HCT116 (cell line): ENCODE measurements at regions not wholly inside any gene's neighbourhood (a gene's known extent, or its start where the extent isn't known, plus 50 kb on each side); places are given as distances from the start of the nearest gene placed in this dataset.

ENCODE experiments used
- ATAC-seq: fragments of 200-7000 bp; cut with Tn5 transposase; 2 replicates; pipeline ENCODE4 v1.9.1; 2020; ENCODE audit warnings: mild to moderate bottlenecking, moderate library complexity
- BruUV-seq: library from RNA; stranded (reverse); fragments of 400-500 nt; replicated peaks from 2 replicates; lab custom pipeline; 2021; lab: Mats Ljungman, UMichigan
- CTCF ChIA-PET: fragments of 300-600 bp; sonication (Branson Sonifier 250); formaldehyde crosslinking; loops from one replicate; lab custom pipeline; 2021; ENCODE audit warnings: antibody characterized with exemption; lab: Charles Lee
- POLR2A ChIA-PET: fragments of 300-600, 350-600 bp; sonication (Branson Sonifier 250); formaldehyde crosslinking; loops from one replicate; lab custom pipeline; 2021; ENCODE audit warnings: antibody characterized with exemption; lab: Charles Lee
- RAD21 ChIA-PET, 2 experiments: fragments of 300-600 bp; sonication (Branson Sonifier 250); formaldehyde crosslinking; loops; one replicate each; lab custom pipeline; 2023; ENCODE audit warnings: low total read pairs in 2 of 2; ENCODE audit not compliant: uncharacterized antibody in 2 of 2, unreplicated experiment in 2 of 2, low non-redundant PET in 1 of 2; lab: Charles Lee
- DNase-seq: peaks from one replicate; pipeline ENCODE4 v3.0.0-alpha.2; 2010; ENCODE audit warnings: low read depth, low spot score
- H2AFZ ChIP-seq: fragments of 200-600 bp; shearing (Covaris generic), sonication (generic); 2 replicates; pipeline ENCODE4 v1.6.1; 2017; ENCODE audit warnings: low read depth, mixed run types, mixed read lengths, antibody characterized with exemption, low read length; ENCODE audit not compliant: poor library complexity, severe bottlenecking
- H3K27ac ChIP-seq: 2 replicates; pipeline ENCODE4 v1.5.1; 2012; ENCODE audit warnings: low read depth, low read length
- H3K27me3 ChIP-seq: fragments of 200-600 bp; sonication (generic); 2 replicates; pipeline ENCODE4 v1.6.1; 2016; ENCODE audit warnings: mixed run types, low read length, mixed read lengths; ENCODE audit not compliant: insufficient read depth
- H3K36me3 ChIP-seq, 2 experiments: fragments of 200-500 bp in 1 of 2; fragments of 200-600 bp in 1 of 2; sonication (Bioruptor generic) in 1 of 2; sonication (generic) in 1 of 2; 2 replicates each; pipeline versions ENCODE4 v1.5.1 to v1.6.1; 2014 to 2016; ENCODE audit warnings: low read length in 2 of 2, inconsistent platforms in 1 of 2, mixed read lengths in 1 of 2, mixed run types in 1 of 2; ENCODE audit not compliant: insufficient read depth in 2 of 2, control insufficient read depth in 1 of 2
- H3K4me1 ChIP-seq, 2 experiments: fragments of 200-600 bp in 1 of 2; sonication (generic) in 1 of 2; 2 replicates each; pipeline versions ENCODE4 v1.5.1 to v1.6.1; 2012 to 2017; ENCODE audit warnings: low read length in 2 of 2, inconsistent platforms in 1 of 2, mild to moderate bottlenecking in 1 of 2, mixed read lengths in 1 of 2, mixed run types in 1 of 2, moderate library complexity in 1 of 2; ENCODE audit not compliant: insufficient read depth in 2 of 2, control insufficient read depth in 1 of 2
- H3K4me2 ChIP-seq: fragments of 200-600 bp; sonication (generic); 2 replicates; pipeline ENCODE4 v1.6.1; 2017; ENCODE audit warnings: mixed run types, low read length, mixed read lengths
- H3K4me3 ChIP-seq, 2 experiments: fragments of 200-600 bp in 1 of 2; sonication (generic) in 1 of 2; replicated peaks in 1 of 2; 2 replicates each; pipeline ENCODE4 v1.5.1; 2011 to 2016; ENCODE audit warnings: low read length in 2 of 2, control low read depth in 1 of 2, low read depth in 1 of 2, mild to moderate bottlenecking in 1 of 2, mixed read lengths in 1 of 2, mixed run types in 1 of 2
- H3K79me2 ChIP-seq: fragments of 200-600 bp; sonication (generic); 2 replicates; pipeline ENCODE4 v1.6.1; 2017; ENCODE audit warnings: mild to moderate bottlenecking, mixed run types, low read length, moderate library complexity, mixed read lengths; ENCODE audit not compliant: insufficient read depth
- H3K9ac ChIP-seq: fragments of 200-600 bp; sonication (generic); 2 replicates; pipeline ENCODE4 v1.6.1; 2016; ENCODE audit warnings: low read length, mixed read lengths
- H3K9me2 ChIP-seq: fragments of 200-600 bp; sonication (generic), shearing (Covaris generic); 2 replicates; pipeline ENCODE4 v1.6.1; 2017; ENCODE audit warnings: mixed run types, mild to moderate bottlenecking, moderate library complexity; ENCODE audit not compliant: insufficient read depth
- H3K9me3 ChIP-seq, 2 experiments: fragments of 200-500 bp in 1 of 2; fragments of 200-600 bp in 1 of 2; sonication (Bioruptor generic) in 1 of 2; sonication (generic) in 1 of 2; 2 replicates each; pipeline ENCODE4 v1.6.1; 2014 to 2017; ENCODE audit warnings: low read length in 2 of 2, mixed read lengths in 2 of 2, inconsistent platforms in 1 of 2, low read depth in 1 of 2, mild to moderate bottlenecking in 1 of 2, mixed run types in 1 of 2, moderate library complexity in 1 of 2; ENCODE audit not compliant: control insufficient read depth in 1 of 2, insufficient read depth in 1 of 2
- H4K20me1 ChIP-seq: fragments of 200-600 bp; sonication (generic), shearing (Covaris generic); 2 replicates; pipeline ENCODE4 v1.6.1; 2017; ENCODE audit warnings: mixed run types, mild to moderate bottlenecking, moderate library complexity; ENCODE audit not compliant: insufficient read depth
- CBX3 ChIP-seq: IDR thresholded peaks from 2 replicates; pipeline ENCODE4 v1.6.1; 2012; ENCODE audit warnings: low read depth
- CEBPB ChIP-seq: IDR thresholded peaks from 2 replicates; pipeline ENCODE4 v1.6.1; 2012; ENCODE audit warnings: low read depth
- EGR1 ChIP-seq: IDR thresholded peaks from 2 replicates; pipeline ENCODE4 v1.6.1; 2012; ENCODE audit warnings: low read depth
- ELF1 ChIP-seq: IDR thresholded peaks from 2 replicates; pipeline ENCODE4 v1.6.1; 2012; ENCODE audit warnings: low read depth, borderline replicate concordance
- EZH2phosphoT487 ChIP-seq: fragments of 200-600 bp; IDR thresholded peaks from 2 replicates; pipeline ENCODE4 v1.6.1; 2018; ENCODE audit warnings: antibody characterized with exemption, borderline replicate concordance
- JUND ChIP-seq: IDR thresholded peaks from 2 replicates; pipeline ENCODE4 v1.6.1; 2012
- POLR2A ChIP-seq: IDR thresholded peaks from 2 replicates; pipeline ENCODE4 v1.7.0; 2011; ENCODE audit warnings: borderline replicate concordance; ENCODE audit not compliant: insufficient read depth, insufficient read length; ENCODE audit errors: extremely low read depth
- POLR2AphosphoS5 ChIP-seq: IDR thresholded peaks from 2 replicates; pipeline ENCODE4 v1.6.1; 2011; ENCODE audit warnings: mild to moderate bottlenecking, low read depth, low read length, moderate library complexity
- ZNF274 ChIP-seq: fragments of 200-500 bp; sonication (Bioruptor generic); IDR thresholded peaks from 2 replicates; pipeline ENCODE4 v1.6.1; 2014; ENCODE audit warnings: mild to moderate bottlenecking, low read depth, low read length, inconsistent platforms
- intact Hi-C: fragments of 100-400 bp; cut with micrococcal nuclease; formaldehyde crosslinking; loops from 2 replicates; pipeline ENCODE4 v1.10.0; 2022
- TF ChIP-seq, protein P1 (sequence below), 3 experiments: fragments of 200-600 bp in 1 of 3; sonication (generic) in 1 of 3; IDR thresholded peaks in 2 of 3; conservative IDR thresholded peaks in 1 of 3; 2 replicates each; pipeline ENCODE4 v1.5.1; 2012 to 2017; ENCODE audit warnings: low read depth in 2 of 3, low read length in 2 of 3, antibody characterized with exemption in 1 of 3, borderline replicate concordance in 1 of 3, control low read depth in 1 of 3, mild to moderate bottlenecking in 1 of 3, mixed read lengths in 1 of 3, mixed run types in 1 of 3, moderate library complexity in 1 of 3; ENCODE audit not compliant: insufficient read depth in 1 of 3
- TF ChIP-seq, protein P2 (sequence below): IDR thresholded peaks from 2 replicates; pipeline ENCODE4 v1.6.1; 2012; ENCODE audit warnings: low read depth

DNA sequence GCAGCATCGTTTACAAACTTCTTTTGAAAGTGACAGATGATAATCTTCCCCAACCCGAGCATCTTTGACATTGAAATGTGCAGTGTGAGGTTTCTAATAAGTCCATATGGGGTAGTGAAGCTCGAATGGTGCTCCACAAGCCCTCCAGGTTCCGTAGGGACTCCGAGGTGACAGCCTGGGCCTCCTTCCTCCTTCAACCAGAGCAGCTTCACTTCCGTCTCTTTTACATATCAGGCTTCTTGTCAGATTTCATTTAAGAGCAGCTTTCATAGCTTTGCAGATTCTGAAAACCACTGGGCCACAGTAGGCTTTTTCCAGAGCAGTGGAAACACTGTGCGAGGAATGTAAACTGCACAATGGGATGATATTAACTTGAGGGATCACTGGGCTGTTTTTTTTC is 103.6 kb upstream of the CPM start (continued):
- TF ChIP-seq, protein P1, sequence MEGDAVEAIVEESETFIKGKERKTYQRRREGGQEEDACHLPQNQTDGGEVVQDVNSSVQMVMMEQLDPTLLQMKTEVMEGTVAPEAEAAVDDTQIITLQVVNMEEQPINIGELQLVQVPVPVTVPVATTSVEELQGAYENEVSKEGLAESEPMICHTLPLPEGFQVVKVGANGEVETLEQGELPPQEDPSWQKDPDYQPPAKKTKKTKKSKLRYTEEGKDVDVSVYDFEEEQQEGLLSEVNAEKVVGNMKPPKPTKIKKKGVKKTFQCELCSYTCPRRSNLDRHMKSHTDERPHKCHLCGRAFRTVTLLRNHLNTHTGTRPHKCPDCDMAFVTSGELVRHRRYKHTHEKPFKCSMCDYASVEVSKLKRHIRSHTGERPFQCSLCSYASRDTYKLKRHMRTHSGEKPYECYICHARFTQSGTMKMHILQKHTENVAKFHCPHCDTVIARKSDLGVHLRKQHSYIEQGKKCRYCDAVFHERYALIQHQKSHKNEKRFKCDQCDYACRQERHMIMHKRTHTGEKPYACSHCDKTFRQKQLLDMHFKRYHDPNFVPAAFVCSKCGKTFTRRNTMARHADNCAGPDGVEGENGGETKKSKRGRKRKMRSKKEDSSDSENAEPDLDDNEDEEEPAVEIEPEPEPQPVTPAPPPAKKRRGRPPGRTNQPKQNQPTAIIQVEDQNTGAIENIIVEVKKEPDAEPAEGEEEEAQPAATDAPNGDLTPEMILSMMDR (IDR thresholded peaks at IDR 0.05 in 2 of 3, conservative IDR thresholded peaks at IDR 0.05 in 1 of 3; ENCODE audit: borderline replicate concordance in 1 of 3, insufficient read depth in 1 of 3, low read depth in 2 of 3, low read length in 2 of 3) = no peak
- TF ChIP-seq CEBPB = no peak
- TF ChIP-seq POLR2AphosphoS5 = no peak

DNA sequence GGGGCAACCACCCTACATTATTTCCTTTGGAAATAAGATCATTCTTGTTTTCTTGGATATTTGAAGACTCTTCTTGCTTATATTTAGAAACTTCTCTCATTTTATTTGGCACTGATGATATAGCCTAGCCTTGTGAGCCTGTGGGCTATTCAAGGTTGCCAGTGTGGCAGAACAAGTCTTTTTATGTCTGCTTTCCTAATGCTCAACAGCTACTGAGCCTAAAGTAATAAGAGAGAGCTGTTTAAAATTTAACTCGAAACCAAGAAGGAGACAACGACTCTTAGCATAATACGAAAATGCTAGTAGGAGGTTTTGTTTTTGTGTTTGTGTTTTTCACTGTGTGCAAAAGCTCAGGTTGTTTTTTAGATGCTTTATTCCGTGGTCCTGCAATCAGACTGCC is 104.0 kb upstream of the CPM start:
- H2AFZ ChIP-seq = no peak overlapping the region
- H3K27ac ChIP-seq = no peak overlapping the region
- no peaks in the 10 kb centered on the region for H3K79me2 ChIP-seq
- no TSS peak for BruUV-seq
- CTCF ChIA-PET = no interaction called here
- H3K4me1 ChIP-seq = no peaks in the 10 kb centered on the region
- no peaks in the 10 kb centered on the region for H3K36me3 ChIP-seq
- H3K4me2 ChIP-seq = no peak overlapping the region
- H3K9ac ChIP-seq = no peak overlapping the region
- no peaks in the 10 kb centered on the region for H4K20me1 ChIP-seq
- intact Hi-C loops = no loop called here
- POLR2A ChIA-PET = no interaction called here
- no peaks in the 10 kb centered on the region for H3K27me3 ChIP-seq
- H3K4me3 ChIP-seq = no peak overlapping the region
- no peak for TF ChIP-seq EZH2phosphoT487
- ATAC-seq (no peak), DNase-seq (no peak)
- RAD21 ChIA-PET = no interaction called here
- no peaks in the 10 kb centered on the region for H3K9me2 ChIP-seq
- H3K9me3 ChIP-seq = no peaks in the 10 kb centered on the region

DNA sequence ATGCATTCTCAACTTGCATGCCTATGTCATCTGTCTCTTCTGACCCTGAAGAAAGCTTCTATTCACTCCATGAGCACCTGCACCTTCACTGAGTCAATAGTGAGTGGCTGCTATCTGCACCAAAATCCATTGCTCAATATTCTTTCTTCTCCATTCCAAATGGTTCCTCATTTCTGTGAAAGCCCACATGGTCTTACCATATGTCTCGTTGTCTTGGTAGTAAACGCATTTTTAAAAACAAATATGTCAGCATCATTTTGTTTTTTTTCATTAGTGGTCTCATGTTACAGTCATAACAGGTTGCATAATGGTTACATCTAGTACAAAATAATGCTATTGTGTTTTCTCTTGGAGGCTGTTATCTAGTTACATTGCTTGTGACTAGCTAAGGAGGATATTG is 106.9 kb upstream of the CPM start:
- Histone ChIP-seq H3K27ac (no peak overlapping the region), H4K20me1 (no peaks in the 10 kb centered on the region), H2AFZ (no peak overlapping the region), H3K79me2 (no peaks in the 10 kb centered on the region), H3K9me2 (no peaks in the 10 kb centered on the region), H3K4me2 (no peak overlapping the region), H3K9ac (no peak overlapping the region), H3K36me3 (no peaks in the 10 kb centered on the region), H3K4me3 (no peak overlapping the region), H3K27me3 (no peaks in the 10 kb centered on the region), H3K9me3 (no peaks in the 10 kb centered on the region), H3K4me1 (peaks cover 0 to 6% of the 10 kb centered on the region in 2 experiments; a peak in 1 of 4 replicates)
- ATAC-seq = no peak
- CTCF ChIA-PET = no interaction called here
- RAD21 ChIA-PET = no interaction called here
- BruUV-seq = no TSS peak
- intact Hi-C loops = no loop called here
- no peak for DNase-seq
- POLR2A ChIA-PET = no interaction called here
- TF ChIP-seq POLR2AphosphoS5 (no peak), CBX3 (no peak), EGR1 (no peak), ZNF274 (no peak), JUND (no peak), ELF1 (no peak), POLR2A (no peak)
- TF ChIP-seq, protein P2, sequence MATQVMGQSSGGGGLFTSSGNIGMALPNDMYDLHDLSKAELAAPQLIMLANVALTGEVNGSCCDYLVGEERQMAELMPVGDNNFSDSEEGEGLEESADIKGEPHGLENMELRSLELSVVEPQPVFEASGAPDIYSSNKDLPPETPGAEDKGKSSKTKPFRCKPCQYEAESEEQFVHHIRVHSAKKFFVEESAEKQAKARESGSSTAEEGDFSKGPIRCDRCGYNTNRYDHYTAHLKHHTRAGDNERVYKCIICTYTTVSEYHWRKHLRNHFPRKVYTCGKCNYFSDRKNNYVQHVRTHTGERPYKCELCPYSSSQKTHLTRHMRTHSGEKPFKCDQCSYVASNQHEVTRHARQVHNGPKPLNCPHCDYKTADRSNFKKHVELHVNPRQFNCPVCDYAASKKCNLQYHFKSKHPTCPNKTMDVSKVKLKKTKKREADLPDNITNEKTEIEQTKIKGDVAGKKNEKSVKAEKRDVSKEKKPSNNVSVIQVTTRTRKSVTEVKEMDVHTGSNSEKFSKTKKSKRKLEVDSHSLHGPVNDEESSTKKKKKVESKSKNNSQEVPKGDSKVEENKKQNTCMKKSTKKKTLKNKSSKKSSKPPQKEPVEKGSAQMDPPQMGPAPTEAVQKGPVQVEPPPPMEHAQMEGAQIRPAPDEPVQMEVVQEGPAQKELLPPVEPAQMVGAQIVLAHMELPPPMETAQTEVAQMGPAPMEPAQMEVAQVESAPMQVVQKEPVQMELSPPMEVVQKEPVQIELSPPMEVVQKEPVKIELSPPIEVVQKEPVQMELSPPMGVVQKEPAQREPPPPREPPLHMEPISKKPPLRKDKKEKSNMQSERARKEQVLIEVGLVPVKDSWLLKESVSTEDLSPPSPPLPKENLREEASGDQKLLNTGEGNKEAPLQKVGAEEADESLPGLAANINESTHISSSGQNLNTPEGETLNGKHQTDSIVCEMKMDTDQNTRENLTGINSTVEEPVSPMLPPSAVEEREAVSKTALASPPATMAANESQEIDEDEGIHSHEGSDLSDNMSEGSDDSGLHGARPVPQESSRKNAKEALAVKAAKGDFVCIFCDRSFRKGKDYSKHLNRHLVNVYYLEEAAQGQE = no peak
- TF ChIP-seq, protein P1 (IDR thresholded peaks at IDR 0.05 in 2 of 3, conservative IDR thresholded peaks at IDR 0.05 in 1 of 3; ENCODE audit: borderline replicate concordance in 1 of 3, insufficient read depth in 1 of 3, low read depth in 2 of 3, low read length in 2 of 3) = no peak
